ENCODE measurements at regions not wholly inside any gene's neighbourhood (a gene's known extent, or its start where the extent isn't known, plus 50 kb on each side); places are given as distances from the start of the nearest gene placed in this dataset.
A peak's percentile ranks its signal among the peaks of the same experiment; 100 is the strongest.

DNA sequence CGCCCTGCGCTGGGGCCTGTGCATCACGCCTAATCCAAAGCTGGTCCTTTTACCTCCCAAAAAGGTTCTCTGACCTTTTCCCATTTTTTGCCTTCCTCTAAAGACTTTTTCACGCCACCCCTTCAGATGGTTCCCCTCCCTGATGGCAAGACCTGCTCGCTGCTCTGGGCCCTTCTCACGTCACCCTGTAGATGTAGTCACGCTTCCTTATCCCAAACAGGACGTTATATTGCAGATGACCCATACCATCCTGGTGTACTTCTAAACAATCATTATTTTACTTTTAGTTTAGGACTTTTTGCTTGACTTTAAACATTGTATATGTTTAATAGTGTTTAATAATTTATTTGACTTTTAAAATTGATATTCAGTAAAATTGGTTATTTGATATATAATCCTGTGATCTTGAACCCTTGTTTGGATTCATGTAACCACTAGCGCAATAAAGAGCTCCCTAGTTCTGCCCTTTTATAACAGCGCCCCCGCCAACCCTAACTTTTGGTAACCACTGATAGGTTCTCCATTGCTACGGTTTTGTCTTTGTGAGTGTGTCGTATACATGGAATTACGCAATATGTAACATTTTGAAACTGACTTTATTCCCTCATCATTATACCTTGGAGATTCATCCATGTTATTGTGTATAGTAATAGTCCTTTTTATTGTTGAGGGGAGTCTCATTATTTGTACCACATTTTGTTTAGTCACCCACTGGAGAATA lies 159.0 kb upstream of the CHRNA7 start:
- no peaks in the 10 kb centered on the region for H3K9me3 ChIP-seq
- H3K4me3 ChIP-seq, result peak overlapping the region; percentile 26 to 87 (median 72)
- H3K27ac ChIP-seq, result peak overlapping the region; percentile 82 to 90 (median 88)
- no peaks in the 10 kb centered on the region for H3K27me3 ChIP-seq
- H3K4me1 ChIP-seq, result peaks cover 0 to 15% (median 7%) of the 10 kb centered on the region in 4 donors
- no peak for TF ChIP-seq EP300 (IDR thresholded peaks at IDR 0.05; ENCODE audit: low read depth)
- TF ChIP-seq, protein P1, sequence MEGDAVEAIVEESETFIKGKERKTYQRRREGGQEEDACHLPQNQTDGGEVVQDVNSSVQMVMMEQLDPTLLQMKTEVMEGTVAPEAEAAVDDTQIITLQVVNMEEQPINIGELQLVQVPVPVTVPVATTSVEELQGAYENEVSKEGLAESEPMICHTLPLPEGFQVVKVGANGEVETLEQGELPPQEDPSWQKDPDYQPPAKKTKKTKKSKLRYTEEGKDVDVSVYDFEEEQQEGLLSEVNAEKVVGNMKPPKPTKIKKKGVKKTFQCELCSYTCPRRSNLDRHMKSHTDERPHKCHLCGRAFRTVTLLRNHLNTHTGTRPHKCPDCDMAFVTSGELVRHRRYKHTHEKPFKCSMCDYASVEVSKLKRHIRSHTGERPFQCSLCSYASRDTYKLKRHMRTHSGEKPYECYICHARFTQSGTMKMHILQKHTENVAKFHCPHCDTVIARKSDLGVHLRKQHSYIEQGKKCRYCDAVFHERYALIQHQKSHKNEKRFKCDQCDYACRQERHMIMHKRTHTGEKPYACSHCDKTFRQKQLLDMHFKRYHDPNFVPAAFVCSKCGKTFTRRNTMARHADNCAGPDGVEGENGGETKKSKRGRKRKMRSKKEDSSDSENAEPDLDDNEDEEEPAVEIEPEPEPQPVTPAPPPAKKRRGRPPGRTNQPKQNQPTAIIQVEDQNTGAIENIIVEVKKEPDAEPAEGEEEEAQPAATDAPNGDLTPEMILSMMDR (IDR thresholded peaks at IDR 0.05), result peak in 2 of 5 experiments; percentile 4 to 20
- TF ChIP-seq POLR2AphosphoS5 (IDR thresholded peaks at IDR 0.05), result no peak
- intact Hi-C loops (cut with DNase I; ENCODE audit: low total_unique reads), result no loop called here
- H3K36me3 ChIP-seq, result no peaks in the 10 kb centered on the region
- WGBS, 2 donors (ENCODE audit: low coverage in 1 of 2), result 43 to 47% methylated on average over 14 of the region's 14 CpGs
- no peak for DNase-seq
- in situ Hi-C loops (cut with MboI; ENCODE audit: low pct_ligation_motif_present in 1 of 4, low pct_unique_long_range_greater_than_20kb in 1 of 4, low sequenced_read_pairs in 3 of 4), result no loop called here

DNA sequence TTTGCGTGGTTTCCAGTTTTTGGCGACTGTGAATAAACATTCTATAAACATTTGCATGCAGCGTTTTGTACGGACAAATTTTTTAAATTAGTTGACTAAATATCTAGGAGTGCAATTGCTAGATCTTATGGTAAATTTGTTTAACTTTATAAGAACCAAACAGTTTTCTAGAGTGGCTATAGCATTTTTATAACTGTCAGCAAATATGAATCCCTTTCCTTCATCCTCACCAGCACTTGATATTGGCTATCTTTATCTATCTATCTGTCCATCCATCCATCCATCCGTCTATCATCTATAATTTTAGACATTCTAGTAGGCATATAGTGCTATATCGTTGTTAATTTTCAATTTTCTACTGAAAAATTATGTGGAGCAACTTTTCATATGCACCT lies 158.4 kb upstream of the CHRNA7 start:
- Histone ChIP-seq H3K4me3 (no peak overlapping the region), H3K4me1 (peaks cover 0 to 15% (median 7%) of the 10 kb centered on the region in 4 donors), H3K36me3 (no peaks in the 10 kb centered on the region), H3K27me3 (no peaks in the 10 kb centered on the region), H3K27ac (no peak overlapping the region), H3K9me3 (no peaks in the 10 kb centered on the region)
- TF ChIP-seq POLR2AphosphoS5 (IDR thresholded peaks at IDR 0.05) (no peak), POLR2A (IDR thresholded peaks at IDR 0.05) (no peak)
- TF ChIP-seq, protein P1 (IDR thresholded peaks at IDR 0.05), result no peak
- in situ Hi-C loops (cut with MboI; ENCODE audit: low pct_ligation_motif_present in 1 of 4, low pct_unique_long_range_greater_than_20kb in 1 of 4, low sequenced_read_pairs in 3 of 4) (no loop called here), intact Hi-C loops (cut with DNase I; ENCODE audit: low total_unique reads) (no loop called here)
- no peak for DNase-seq
- 83 to 87% methylated on average over 6 of the region's 6 CpGs for WGBS, 2 donors (ENCODE audit: low coverage in 1 of 2)

DNA sequence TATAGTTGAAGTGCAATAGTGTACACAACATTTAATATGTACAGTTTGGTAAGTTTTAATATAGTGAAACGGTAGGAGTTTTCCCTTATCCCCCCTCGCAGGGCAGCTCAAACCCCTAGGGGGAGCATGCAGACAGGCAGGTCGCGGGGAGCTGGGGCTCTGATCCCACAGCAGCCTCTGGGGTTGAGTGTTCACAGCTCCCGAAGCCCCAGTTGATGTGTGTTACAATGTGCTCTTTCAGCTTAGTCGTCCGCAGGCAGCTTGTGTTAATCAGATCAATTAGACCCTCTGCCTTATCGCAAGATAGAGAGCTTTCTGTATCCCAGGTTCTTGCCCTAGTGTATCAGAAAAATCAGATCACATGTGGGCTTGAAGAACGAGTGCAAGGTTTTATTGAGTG lies 143.1 kb upstream of the CHRNA7 start:
- no peak for DNase-seq
- no peak for TF ChIP-seq POLR2A (IDR thresholded peaks at IDR 0.05)
- TF ChIP-seq POLR2AphosphoS5 (IDR thresholded peaks at IDR 0.05), result no peak
- TF ChIP-seq, protein P1 (IDR thresholded peaks at IDR 0.05), result no peak
- no peak for TF ChIP-seq EP300 (IDR thresholded peaks at IDR 0.05; ENCODE audit: low read depth)
- WGBS, 2 donors (ENCODE audit: low coverage in 1 of 2), result 49 to 50% methylated on average over 4 to 9 of the region's 9 CpGs
- Histone ChIP-seq H3K27ac (no peak overlapping the region), H3K4me3 (no peak overlapping the region), H3K27me3 (peaks cover 6% of the 10 kb centered on the region), H3K4me1 (no peaks in the 10 kb centered on the region), H3K9me3 (no peaks in the 10 kb centered on the region), H3K36me3 (no peaks in the 10 kb centered on the region)
- intact Hi-C loops (cut with DNase I; ENCODE audit: low total_unique reads) (no loop called here), in situ Hi-C loops (cut with MboI; ENCODE audit: low pct_ligation_motif_present in 1 of 4, low pct_unique_long_range_greater_than_20kb in 1 of 4, low sequenced_read_pairs in 3 of 4) (loop anchor here in 1 of 4 donors (25.0 kb wide), 1 partner anchor 100 kb away; no protein-coding TSS in a partner anchor)

DNA sequence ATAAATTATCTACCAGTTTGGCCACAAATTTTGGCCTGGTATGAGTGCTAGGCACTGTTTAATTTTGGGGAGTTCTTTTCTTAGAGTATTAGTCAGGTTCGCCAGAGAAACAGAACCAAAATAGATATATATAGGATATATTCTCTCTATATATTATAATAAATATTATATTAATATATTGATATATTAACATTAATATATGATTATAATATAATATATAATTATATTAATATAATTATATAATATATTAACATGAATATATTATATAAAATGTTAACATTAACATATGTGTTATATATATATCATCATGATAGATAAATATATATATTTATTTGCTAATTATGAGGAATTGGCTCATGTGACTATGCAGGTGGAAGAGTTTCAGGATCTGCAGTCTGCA lies 137.8 kb upstream of the CHRNA7 start:
- intact Hi-C loops (cut with DNase I; ENCODE audit: low total_unique reads) (no loop called here), in situ Hi-C loops (cut with MboI; ENCODE audit: low pct_ligation_motif_present in 1 of 4, low pct_unique_long_range_greater_than_20kb in 1 of 4, low sequenced_read_pairs in 3 of 4) (loop anchor here in 1 of 4 donors (25.0 kb wide), 1 partner anchor 105 kb away; no protein-coding TSS in a partner anchor)
- Histone ChIP-seq H3K27ac (no peak overlapping the region), H3K27me3 (peaks cover 6% of the 10 kb centered on the region), H3K9me3 (peaks cover 0 to 2% of the 10 kb centered on the region in 2 donors), H3K36me3 (no peaks in the 10 kb centered on the region), H3K4me1 (no peaks in the 10 kb centered on the region), H3K4me3 (no peak overlapping the region)
- TF ChIP-seq EP300 (IDR thresholded peaks at IDR 0.05; ENCODE audit: low read depth) (no peak), POLR2AphosphoS5 (IDR thresholded peaks at IDR 0.05) (no peak), POLR2A (IDR thresholded peaks at IDR 0.05) (no peak)
- TF ChIP-seq, protein P1 (IDR thresholded peaks at IDR 0.05), result no peak
- no peak for DNase-seq
- WGBS, 2 donors (ENCODE audit: low coverage in 1 of 2), result 89 to 100% methylated on average over 1 of the region's 1 CpG

All from transverse colon (tissue), 4 donors.